GM13977 (cell line): ENCODE measurements at regions not wholly inside any gene's neighbourhood (a gene's known extent, or its start where the extent isn't known, plus 50 kb on each side); places are given as distances from the start of the nearest gene placed in this dataset.

ENCODE experiments used
- DNase-seq: peaks from one replicate; pipeline ENCODE4 v3.0.0; 2012; ENCODE audit warnings: low spot score
- in situ Hi-C: fragments of 300-500 bp; cut with MboI; formaldehyde crosslinking; loops from one replicate; pipeline ENCODE4 v1.12.0; 2022; ENCODE audit warnings: low sequenced_read_pairs, low pct_unique_long_range_greater_than_20kb, mixed read lengths, inconsistent platforms; ENCODE audit not compliant: unreplicated experiment
- TF ChIP-seq, protein P1 (sequence below): IDR thresholded peaks from 2 replicates; pipeline ENCODE4 v1.5.1; 2012; ENCODE audit warnings: mild to moderate bottlenecking, control low read depth; ENCODE audit not compliant: insufficient read depth; ENCODE audit errors: extremely low read depth, missing control alignments

DNA sequence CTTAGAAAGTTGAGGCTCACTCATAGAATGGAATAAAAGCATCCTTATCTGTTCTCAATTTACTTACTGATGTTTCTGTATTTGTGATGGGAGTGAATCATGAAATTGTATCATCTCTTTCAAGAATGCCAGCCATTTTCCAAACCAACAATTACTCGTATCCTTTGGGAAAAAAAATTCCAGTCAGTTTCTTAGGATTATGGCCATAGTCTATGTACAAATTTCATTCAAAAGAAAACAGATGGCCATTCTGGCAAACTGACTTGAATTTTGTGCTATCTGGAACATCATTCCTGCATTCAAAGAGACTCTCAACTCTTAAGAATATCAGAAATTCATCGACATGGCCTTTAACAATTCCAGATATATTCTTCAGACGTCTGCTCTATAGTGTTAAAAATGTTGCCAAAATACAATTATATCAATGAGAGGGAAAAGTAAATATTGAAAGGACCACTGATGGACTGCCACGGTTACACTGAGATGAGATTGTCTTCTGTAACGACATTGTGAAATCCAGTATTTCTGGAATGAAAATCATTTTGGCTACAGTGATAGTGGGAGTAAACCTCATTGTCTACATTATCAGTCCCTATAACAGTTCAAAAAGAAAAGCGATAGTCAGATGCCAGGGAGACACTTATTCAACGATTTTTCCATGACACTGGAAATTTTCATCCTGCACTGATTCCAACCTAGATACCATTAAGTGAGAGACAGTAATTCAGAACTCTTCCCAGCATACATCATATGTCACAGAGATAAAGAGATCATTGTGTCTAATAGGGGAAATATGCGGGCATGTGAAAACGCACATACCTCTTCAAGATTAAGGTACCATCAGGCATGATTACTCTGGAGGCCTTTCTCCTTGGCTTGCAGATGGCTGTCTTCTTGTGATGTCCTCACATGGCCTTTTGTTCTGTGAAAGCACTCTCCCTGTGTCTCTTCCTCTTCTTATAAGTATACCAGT, 953.8 kb upstream of the ALCAM start:
- DNase-seq = no peak
- TF ChIP-seq, protein P1, sequence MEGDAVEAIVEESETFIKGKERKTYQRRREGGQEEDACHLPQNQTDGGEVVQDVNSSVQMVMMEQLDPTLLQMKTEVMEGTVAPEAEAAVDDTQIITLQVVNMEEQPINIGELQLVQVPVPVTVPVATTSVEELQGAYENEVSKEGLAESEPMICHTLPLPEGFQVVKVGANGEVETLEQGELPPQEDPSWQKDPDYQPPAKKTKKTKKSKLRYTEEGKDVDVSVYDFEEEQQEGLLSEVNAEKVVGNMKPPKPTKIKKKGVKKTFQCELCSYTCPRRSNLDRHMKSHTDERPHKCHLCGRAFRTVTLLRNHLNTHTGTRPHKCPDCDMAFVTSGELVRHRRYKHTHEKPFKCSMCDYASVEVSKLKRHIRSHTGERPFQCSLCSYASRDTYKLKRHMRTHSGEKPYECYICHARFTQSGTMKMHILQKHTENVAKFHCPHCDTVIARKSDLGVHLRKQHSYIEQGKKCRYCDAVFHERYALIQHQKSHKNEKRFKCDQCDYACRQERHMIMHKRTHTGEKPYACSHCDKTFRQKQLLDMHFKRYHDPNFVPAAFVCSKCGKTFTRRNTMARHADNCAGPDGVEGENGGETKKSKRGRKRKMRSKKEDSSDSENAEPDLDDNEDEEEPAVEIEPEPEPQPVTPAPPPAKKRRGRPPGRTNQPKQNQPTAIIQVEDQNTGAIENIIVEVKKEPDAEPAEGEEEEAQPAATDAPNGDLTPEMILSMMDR = no peak
- in situ Hi-C loops = no loop called here

DNA sequence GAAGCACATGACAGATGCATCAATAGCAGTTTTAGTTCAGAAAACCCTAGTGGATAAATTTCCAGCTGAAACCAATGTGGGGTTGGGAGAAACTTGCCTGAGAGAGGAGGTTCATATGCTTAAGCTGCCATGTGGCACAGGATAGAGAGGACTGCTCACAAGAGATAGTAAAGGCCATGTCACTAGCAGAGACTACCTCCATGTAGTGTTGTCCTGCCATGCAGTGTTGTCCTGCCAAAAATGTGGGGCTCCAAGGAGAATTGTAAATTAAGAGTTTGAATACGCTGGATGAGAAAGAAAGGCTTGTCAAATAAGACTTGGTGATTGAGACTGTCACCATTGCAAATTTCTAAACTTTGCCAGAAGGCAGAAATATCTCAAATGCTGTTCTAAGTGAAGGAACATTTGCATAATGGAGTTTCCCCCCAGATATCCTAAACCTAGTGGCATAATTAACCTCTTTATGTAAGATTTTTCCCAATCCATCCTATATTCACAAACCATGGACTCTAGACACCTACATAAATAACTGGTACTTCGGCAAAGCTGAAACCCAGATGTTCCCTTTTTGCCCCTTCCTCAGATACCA, 938.3 kb upstream of the ALCAM start:
- in situ Hi-C loops = no loop called here
- no peak for DNase-seq
- TF ChIP-seq, protein P1 = no peak

DNA sequence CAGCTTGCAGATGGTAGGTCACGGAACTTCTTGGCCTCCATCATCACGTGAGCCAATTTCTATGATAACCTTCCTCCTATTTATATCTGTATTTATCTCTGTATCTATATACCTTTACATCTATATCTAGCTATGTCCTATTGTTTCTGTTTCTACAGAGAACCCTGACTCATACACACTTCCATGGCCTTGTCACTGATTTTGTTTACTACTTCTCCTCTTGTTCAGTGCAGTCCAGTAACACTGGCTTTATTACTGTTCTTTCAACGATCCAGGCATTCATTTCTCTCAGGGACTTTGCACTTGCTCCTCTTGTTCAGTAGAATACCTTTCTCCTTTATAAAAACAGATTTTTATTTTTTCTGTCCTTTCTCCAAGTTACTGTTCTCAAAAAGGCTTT, 937.0 kb upstream of the ALCAM start:
- TF ChIP-seq, protein P1 = no peak
- in situ Hi-C loops = no loop called here
- no peak for DNase-seq

DNA sequence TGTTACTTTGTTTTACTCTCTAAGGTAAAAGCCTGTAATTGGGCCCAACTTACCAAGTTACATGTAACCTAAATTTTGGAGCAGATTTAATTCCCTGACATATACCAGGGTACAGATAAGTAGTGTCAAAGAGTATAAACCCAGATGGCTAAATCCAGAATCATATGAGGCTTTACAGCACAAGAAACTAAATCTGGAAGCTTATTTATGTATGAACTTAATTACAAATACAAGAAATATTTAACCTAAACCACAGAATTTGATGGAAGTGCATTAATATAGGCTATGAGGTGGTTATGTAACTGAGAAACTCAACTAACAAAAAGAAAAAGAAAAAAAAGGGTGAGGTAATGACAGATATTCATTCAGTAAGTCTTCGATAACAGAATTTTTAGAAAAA, 930.2 kb upstream of the ALCAM start:
- DNase-seq = no peak
- in situ Hi-C loops = no loop called here
- TF ChIP-seq, protein P1 = no peak

DNA sequence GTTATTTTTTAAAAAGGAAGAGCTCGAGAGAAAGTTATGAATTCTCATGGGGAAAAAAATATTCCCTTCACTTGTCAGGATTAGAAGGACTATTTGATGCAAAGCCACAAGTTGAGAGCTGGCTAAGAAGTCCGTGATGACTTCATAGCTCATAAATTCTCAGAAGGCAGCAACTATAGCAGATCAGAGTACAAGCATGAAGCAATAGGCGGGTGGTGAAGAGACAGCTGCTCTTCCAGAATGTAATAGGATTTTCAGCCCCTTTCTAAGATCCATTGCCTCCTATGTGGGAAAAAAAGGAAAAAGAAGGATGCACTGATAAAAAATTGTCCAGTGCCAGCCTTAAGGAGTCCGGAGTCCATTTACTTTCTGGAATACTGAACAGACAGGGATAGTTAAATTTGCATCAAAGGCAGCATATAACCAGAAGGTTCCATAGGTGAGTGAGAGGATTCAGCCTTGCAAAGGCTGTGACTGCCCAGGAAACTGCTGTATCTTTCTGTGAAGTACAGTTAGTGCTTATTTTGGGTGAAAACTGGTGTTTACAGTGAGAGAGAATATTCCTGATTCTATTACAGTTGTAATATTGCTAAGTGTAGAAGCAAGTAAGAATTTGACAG, 929.5 kb upstream of the ALCAM start:
- DNase-seq = no peak

DNA sequence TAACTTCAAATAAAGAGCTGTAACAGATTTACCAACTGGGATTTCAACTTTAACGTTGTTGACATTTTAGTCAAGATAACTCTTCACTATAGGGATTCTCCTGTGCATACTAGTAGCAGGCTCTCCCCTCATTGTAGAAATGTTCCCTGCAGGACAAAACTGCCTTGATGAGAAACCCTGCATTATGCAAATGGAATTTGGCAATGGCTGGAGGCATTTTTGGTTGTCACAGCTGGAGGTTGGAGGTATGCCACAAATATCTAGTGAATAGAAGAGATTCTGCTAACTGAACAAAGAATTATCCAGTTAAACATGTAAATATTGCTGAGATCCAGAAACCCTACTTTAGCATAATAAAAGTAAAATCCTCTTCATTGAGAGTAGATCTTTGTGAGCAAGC, 928.8 kb upstream of the ALCAM start:
- in situ Hi-C loops = no loop called here
- TF ChIP-seq, protein P1 = no peak
- no peak for DNase-seq

More for the DNA sequence above, 929.5 kb upstream of the ALCAM start:
- TF ChIP-seq, protein P1 = no peak
- in situ Hi-C loops = no loop called here
